PFSK-1 (cell line): ENCODE measurements at regions not wholly inside any gene's neighbourhood (a gene's known extent, or its start where the extent isn't known, plus 50 kb on each side); places are given as distances from the start of the nearest gene placed in this dataset.

Experiments
- FOXP2 ChIP-seq: optimal IDR thresholded peaks from 2 replicates; pipeline ENCODE3; 2011; ENCODE audit warnings: borderline replicate concordance, control low read depth, inconsistent platforms; ENCODE audit not compliant: insufficient read depth; ENCODE audit errors: extremely low read length, extremely low read depth
- POLR2AphosphoS5 ChIP-seq: IDR thresholded peaks from 2 replicates; pipeline ENCODE4 v1.6.1; 2012; ENCODE audit warnings: low read depth, mild to moderate bottlenecking, control low read depth, low read length, moderate library complexity
- REST ChIP-seq, 2 experiments: IDR thresholded peaks; 2 replicates each; pipeline versions ENCODE4 v1.6.1 to v1.8.0; 2011 to 2012; ENCODE audit warnings: low read depth in 2 of 2, low read length in 2 of 2, control low read depth in 1 of 2, inconsistent platforms in 1 of 2, mild to moderate bottlenecking in 1 of 2, moderate library complexity in 1 of 2; ENCODE audit not compliant: insufficient read depth in 1 of 2
- SIN3A ChIP-seq: IDR thresholded peaks from 2 replicates; pipeline ENCODE4 v1.6.1; 2012; ENCODE audit warnings: mild to moderate bottlenecking, low read length, moderate library complexity, borderline replicate concordance; ENCODE audit not compliant: insufficient read depth
- TAF1 ChIP-seq: IDR thresholded peaks from 2 replicates; pipeline ENCODE4 v1.6.1; 2012; ENCODE audit warnings: low read length, control low read depth, borderline replicate concordance; ENCODE audit not compliant: insufficient read depth

- TF ChIP-seq TAF1 = no peak
- TF ChIP-seq POLR2AphosphoS5 = no peak
- TF ChIP-seq FOXP2 = no peak
- TF ChIP-seq REST (IDR thresholded peaks at IDR 0.05; ENCODE audit: insufficient read depth in 1 of 2, low read depth in 2 of 2, low read length in 2 of 2) = no peak
- TF ChIP-seq SIN3A = no peak
Measured at GRCh38 chr4:72938516-72938915, 131.0 kb downstream of the COX18 start.
